HG03342 (cell line): ENCODE measurements at regions not wholly inside any gene's neighbourhood (a gene's known extent, or its start where the extent isn't known, plus 50 kb on each side); places are given as distances from the start of the nearest gene placed in this dataset.

Experiments used
- ATAC-seq: cut with Tn5 transposase; IDR thresholded peaks from one replicate; pipeline ENCODE4 v1.9.1; 2021; ENCODE audit warnings: mild to moderate bottlenecking, moderate library complexity; ENCODE audit not compliant: unreplicated experiment

DNA sequence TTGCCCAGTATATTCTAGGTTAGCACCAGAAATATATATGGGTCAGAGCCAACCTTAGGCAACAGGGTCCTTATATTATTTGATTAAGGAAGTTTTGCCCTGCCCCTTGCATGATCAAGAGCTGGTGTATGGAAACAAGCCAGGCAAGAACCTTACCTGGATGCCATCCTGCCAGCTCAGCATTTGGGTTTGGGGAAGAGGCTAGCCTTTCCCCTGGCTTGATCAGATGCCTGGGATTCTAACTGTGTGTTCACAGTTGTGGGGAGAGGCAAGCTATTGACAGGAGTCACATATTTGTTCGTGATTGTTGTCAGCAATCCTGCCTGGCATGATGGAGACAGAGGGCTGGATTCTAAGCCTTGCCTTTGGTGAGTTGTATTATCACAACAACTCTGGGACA, 260.0 kb upstream of the DACH1 start:
- ATAC-seq, result no peak

DNA sequence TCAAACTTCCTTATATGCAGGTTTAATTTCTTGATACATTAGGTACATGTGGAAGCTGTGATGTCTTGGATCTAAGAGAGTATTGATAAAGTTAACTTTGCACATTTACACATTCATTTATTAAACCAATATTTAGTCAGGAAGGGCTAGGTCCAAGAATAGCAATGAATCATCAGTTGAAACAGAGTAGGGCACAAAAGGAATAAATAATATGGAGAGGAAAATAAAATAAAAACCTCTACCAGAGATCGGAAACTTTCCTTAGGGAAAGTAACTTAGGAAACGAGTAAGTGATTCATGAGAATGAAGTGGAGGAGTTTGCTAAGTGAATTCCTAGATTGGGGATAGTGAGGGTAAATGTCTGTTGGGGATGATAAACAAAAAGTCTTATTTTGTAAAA, 259.4 kb upstream of the DACH1 start:
- no peak for ATAC-seq

DNA sequence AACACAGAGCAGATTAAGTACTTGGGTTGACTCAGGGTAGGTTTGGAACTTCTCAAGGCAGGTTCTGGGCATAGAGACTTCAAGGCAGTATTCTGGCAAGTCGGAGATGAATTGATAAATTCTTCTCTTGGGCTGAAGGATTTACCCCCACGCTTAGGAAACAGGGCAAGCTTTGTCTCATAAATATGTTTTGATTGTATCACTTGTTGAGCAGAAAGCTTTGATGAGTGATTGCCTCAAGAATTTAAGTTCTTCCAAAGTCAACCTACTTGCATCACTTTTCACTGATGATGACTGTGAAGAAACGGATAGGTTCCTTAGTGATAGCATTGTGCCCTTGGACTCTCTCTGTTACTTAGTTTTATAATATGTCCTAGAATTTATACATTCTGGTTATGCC, 258.6 kb upstream of the DACH1 start:
- ATAC-seq, result no peak

DNA sequence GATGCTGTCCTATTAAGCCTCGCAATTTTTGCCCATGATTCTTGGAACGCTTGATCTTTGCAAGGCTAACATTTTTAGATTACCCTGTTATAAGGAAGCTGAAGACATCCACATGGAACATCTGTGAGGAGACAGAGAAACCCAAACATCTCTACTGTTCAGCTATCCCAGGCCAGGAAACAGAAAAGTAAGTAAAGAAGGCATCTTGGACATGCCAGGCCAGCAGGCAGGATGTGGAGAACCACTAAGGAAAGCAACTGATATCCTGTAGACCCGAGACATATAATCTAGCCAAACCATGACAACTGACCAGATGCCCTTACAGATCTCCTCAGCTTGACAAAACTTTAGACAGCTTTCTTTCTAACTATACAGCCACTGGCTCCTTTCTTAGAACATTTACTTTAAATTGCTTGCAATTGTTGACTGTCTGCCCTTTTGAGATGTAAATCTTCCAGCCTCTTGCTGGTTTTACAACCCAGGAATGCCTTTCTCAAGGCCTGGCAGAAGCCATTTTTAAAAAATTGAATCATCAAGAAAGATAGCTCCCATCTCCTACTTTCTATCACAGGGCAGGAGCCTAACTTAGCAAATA, 255.8 kb upstream of the DACH1 start:
- no peak for ATAC-seq

DNA sequence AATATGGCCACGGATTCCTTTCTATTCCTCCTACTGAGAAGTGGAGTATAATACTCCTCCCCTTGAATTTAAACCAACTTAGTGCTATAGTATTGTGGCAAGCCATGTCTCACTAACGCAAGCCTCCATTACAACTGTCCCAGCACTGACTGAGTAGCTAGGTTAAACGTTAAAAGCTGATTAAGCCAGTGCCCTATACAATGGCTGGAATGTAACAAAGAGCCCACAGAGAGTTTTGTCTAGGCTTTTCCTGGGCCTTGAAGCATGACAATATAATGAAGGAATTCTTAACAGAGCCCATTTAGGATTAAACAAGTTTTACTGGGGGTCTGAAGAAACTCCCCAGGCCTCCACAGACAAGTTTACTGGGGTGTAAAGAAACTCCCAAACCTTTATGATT, 254.5 kb upstream of the DACH1 start:
- no peak for ATAC-seq

DNA sequence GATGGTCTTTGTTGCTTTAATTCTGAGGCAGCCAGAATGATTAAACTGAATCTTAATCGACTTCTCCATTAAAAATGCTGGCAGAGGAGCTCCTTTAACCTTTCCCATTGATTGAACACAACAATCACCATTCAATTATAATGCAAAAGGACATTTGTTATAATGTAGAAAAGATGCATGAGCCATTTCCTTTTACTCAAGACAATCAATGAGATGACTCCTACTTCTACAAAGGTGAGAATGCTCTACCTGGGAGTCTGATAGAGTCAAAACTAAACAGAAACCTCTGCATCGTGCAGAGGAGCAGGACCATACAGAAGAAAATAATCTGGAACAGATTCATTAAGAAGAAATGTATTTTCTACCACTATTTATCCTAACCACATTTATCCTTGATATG, 253.6 kb upstream of the DACH1 start:
- no peak for ATAC-seq

DNA sequence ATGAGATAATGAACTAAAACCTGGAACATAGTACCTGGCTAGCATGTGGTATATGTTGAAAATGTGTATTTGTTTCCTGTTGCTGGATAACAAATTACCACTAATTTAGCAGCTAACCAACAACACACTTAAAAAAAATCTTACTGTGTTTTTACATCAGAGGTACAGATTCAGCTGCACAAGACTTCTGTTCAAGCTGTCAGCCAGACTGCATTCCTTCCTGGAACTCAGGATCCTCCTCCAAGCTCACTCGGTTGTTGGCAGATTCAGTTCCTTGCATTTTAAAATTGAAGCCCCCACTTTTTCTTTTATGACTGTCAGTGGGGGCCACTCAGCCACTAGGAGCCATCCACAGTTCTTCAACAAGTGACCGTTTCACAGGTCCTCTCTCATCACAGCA, 246.9 kb upstream of the DACH1 start:
- ATAC-seq, result no peak

DNA sequence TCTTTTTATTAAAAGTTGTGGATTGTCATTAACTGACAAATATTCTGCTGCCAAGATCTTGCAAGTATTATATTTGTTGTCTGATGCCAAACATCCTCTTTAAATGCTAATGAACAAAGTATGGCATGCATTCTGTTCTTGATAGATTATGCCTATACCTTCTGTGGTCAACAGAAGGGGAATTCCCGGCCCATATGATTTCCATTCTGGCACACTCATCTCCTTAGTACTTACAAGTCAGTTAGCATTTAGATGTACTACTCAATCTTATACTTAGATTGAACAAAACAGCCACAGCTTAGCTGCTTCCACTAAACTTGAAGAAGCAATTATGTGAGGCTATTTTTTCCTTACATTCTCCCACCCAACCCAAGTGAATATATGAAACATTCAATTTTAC, 246.1 kb upstream of the DACH1 start:
- no peak for ATAC-seq

DNA sequence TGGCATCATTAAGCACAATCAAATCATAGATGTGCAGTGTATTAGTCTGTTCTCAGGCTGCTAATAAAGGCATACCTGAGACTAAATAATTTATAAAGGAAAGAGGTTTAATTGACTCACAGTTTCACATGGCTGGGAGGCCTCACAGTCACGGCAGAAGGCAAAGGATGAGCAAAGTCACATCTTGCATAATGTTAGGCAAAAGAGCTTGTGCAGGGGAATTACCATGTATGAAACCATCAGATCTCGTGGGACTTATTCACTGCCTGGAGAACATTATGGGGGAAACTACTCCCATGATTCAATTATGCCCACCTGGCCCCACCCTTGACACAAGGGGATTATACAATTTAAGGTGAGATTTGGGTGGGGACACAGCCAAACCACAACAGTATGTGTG, 245.2 kb upstream of the DACH1 start:
- ATAC-seq, result no peak

DNA sequence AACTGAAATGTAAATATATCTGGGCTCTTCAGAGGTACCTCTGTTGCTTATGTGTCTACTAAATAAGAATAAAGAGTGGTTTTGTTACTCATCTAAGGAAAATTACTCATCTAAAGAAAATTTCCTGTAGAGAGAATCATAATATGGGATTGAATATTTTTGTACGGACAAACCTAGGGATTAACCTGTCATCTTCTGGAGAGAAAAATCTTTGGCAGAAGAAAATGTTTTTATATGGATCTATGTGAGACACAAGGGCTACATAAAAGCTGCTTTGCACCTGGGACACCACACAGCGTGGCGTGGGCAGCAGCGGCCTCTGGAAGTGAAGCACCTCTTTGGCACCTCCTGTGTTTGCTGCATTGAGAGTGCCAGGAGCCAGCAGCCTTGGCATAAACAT, 242.9 kb upstream of the DACH1 start:
- no peak for ATAC-seq

DNA sequence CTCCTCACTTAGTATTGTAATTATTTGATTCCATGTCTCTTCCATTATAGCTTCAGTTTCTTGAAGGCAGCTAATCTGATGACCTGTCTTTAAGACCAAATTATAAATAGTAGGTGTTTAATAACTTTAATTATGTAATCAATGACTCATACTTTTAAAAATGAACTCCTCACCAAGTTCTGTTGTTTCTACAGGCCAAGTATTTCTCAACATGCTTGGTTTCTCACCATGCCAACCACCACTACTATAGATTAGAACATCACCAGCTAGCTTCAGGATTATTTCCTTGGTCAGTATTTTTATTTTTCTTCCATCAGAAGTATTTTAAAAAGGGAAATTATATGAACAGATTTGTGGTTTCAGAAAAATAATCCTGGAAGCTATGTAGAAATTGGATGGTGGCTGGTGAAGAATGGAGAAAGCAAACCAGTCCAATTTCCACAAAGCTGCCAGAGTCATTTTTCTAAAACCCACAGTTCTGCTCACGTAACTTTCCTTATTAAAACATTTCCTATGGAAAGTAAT, 237.7 kb upstream of the DACH1 start:
- no peak for ATAC-seq

DNA sequence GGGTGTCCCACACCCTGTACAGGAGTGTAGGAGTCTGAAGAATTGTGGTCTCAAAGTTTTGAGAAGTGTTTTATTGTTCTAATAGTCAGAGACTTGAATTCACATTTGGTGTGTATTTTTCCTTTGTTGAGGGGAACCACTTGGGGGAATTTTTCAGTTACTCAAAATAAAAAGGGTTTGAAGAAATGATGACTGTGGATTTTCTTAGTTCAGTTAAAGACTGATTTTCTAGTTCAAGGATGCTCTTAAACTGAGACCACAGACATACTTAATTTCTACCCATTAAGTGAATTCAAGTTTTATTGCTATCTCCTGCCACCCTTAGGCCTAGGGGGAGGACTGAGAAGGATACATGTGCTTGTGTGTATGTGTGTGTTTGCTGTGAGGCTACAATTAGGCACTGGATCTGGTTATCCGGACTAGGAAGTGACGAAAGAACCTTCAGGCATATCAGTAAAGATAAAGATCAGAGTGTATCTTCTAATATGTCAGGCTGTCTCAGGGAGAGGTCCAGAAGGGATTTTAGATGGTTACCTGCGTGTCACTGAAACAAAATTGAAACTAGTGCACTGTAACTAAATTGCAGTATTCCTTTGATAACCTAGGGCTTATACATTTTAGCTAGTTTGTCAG, 234.9 kb upstream of the DACH1 start:
- no peak for ATAC-seq

DNA sequence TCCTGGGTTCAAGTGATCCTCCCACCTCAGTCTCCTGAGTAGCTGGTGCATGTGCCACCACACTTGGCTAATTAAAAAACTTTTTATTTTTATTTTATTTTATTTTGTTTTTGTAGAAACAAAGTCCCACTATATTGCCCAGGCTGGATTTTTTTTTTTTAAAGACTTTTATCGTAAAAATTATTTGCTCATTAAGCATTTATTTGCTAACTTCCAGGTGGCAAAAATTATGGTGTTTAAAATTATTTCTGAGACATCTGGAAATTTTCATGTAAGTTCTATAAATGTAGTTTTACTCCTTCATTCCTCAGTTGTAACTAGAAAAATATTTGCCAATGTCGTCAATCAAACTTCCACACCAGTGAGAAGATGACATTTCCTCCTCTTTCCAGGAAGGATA, 233.3 kb upstream of the DACH1 start:
- no peak for ATAC-seq

DNA sequence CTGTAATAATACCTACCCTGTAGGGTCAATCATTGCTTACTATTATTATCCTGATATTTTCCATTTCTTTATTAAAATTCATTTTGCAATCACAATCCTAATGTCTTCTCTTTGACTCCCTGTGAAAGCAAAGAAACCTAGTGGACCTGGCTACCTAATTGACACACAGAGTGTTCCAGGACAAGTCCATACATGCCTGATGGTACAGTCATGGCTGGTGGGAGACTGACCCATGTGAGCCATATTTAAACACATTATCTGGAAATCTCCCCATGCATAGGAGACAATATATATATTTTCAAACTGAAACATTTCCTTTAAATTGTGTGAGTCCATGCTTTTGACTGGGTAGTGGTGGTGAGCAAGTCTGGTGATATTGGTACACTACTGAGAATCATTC, 230.6 kb upstream of the DACH1 start:
- no peak for ATAC-seq

DNA sequence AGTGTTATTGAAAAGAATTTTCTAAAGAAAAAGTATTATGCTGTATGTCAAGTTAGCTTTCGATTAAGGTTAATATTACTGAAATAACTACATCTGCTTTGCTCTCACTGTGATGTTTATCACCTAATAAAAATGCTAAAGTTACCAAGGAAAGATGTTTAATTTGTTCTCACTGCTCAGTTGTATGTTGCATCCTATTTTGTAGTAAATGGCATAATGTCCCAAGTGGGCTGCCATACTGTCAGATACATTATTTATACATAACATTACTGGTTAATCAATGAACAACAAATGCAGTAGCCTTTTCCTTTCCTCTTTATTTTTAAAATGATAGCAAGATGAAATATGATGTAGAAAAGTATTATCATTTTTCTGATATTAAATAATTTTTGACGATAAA, 226.3 kb upstream of the DACH1 start:
- ATAC-seq, result no peak

DNA sequence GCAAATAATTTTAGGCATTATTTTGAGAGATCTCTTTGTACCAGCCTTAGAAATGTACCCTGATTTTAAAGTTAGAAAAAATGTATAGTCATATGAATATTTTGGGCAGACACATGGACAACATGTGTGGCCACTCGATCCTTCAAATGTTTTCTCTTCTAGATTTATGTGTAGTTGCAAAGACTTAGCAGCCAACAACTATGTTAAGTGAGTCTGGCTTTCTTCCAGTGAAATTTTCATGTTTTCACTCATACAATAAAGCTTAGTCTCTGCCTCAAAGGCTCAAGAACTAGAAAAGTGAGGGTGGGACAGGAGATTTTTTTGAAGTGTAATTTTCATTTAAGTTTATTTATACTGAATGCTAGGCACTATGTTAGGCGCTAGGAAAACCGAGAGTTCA, 207.7 kb upstream of the DACH1 start:
- no peak for ATAC-seq

DNA sequence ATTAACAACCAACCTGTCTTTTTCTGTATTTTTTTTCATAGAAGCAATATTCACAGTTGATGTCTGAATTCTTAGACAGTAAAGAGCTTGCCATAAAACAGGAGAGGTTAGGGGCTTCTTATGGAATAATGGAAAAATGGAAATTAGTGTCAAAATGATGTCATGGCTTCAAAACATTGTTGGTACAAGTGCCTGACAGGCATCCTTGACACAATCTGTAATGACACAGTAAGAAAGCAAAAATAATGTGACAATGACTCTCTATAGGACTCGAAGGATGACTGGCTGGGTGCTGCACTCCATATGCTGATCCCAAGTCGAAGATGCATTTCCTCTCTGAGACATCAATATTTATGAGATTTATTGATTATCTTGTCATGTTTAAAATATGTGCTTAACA, 205.3 kb upstream of the DACH1 start:
- no peak for ATAC-seq

DNA sequence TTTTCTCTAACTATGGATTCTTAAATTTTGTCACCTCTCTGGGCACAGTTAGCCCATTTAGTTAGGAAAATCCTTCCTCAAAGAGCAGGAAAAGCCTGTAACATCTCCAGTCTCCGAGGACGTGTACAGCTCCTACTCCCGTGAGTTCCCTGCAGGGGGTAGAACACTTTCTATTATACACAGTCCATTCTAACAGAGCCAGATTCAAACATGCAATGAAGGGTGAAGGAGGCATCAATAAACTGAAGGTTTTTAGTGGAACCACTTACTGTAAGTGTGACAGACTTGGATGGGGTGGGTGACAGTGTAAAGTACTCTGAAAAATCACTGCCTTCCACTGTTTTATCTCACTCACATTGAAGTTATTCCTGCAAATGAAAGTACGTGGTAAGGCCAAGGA, 204.7 kb upstream of the DACH1 start:
- ATAC-seq, result no peak

DNA sequence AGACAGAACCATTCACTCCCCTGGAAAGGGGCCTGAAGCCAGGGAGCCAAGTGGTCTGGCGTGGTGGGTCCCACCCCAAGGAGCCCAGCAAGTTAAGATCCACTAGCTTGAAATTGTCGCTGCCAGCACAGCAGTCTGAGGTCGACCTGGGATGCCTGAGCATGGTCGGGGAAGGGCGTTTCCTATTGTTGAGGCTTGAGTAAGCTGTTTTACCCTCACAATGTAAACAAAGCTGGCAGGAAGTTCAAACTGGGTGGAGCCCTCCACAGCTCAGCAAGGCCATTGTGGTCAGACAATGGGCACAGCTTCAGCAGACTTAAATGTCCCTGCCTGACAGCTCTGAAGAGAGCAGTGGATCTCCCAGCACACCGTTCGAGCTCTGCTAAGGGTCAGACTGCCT, 195.6 kb upstream of the DACH1 start:
- no peak for ATAC-seq

DNA sequence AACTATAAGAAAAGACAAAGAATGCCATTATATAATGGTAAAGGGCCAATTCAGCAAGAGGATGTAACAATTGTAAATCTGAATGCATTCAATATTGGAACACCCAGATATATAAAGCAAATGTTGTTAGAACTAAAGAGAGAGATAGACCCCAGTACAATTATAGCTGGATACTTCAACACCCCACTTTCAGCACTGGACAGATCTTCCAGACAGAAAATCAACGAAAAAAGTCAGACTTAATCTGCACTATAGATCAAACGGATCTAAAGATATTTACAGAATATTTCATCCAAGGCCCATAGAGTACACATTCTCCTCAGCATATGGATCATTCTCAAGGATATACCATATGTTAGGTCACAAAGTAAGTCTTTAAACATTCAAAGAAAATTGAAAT, 194.6 kb upstream of the DACH1 start:
- no peak for ATAC-seq

DNA sequence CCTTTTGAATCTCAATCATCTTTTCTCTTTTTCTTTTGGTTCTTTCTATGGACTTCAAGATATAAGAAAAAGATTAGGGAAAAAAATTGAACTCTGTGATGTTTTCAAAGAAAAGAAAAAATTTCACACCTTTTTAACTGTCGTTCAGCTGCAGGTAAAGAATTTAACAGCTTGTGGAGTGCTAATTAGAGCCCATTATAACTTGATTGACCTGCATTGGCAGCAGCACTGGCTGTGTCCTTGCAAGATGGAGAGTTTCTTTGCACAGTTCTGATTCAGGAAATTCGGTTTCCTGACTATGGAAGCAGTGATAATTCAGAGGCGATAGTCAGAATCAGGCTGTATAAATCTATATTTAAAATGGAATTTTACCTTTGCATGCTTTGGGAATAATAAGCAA, 183.2 kb upstream of the DACH1 start:
- ATAC-seq, result no peak

DNA sequence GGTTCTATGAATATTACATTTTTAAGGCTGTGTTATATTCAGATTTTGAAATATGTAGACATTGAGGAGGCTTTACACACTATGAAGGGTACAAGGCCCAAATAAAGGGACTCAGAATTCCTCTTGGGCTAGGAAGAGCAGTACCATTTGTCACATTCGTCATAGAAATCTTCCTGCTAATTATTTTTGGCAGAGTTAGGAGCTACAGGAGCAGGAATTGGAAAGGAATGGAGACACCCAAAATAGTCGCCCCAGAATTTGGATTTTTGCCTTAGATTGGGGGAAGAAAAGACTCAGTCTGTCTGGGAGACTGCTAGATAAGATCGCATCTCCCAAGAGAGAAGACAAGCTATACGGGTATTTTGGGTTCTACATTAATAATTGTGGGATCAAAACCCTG, 176.4 kb upstream of the DACH1 start:
- ATAC-seq, result no peak

DNA sequence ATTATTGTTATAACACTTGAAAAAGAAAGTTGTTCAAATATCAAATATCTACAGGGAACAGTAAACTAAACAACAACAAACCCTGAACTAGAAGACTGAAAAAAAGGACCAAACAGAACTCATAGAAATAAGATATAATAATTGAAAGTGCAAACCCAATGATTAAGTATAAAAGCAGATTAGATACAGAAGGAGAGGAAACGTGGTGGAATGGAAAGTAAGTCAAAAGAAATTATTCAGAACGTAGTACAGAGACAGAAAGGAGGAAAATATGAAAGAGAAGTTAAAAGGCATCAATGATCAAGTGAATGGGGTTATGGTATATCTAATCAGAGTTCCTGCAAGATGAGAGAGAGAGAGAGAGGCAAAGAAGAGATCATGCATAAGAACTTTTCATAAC, 174.2 kb upstream of the DACH1 start:
- ATAC-seq, result no peak
